BE2C (cell line): ENCODE measurements at regions not wholly inside any gene's neighbourhood (a gene's known extent, or its start where the extent isn't known, plus 50 kb on each side); places are given as distances from the start of the nearest gene placed in this dataset.

Source experiments
- DNase-seq: peaks from one replicate; pipeline ENCODE4 v3.0.0-alpha.2; 2020
- H3K27me3 ChIP-seq: fragments of 250-450 bp; sonication (Bioruptor Pico); 2 replicates; pipeline ENCODE4 v1.5.1; 2020; ENCODE audit warnings: mild to moderate bottlenecking
- H3K36me3 ChIP-seq: fragments of 250-450 bp; sonication (Bioruptor Pico); 2 replicates; pipeline ENCODE4 v1.5.1; 2020; ENCODE audit warnings: mild to moderate bottlenecking
- H3K4me1 ChIP-seq: fragments of 250-450 bp; sonication (Bioruptor Pico); 2 replicates; pipeline ENCODE4 v1.5.1; 2020
- H3K4me3 ChIP-seq: 2 replicates; pipeline ENCODE4 v1.5.1; 2011; ENCODE audit warnings: low read depth, low read length
- H3K9me3 ChIP-seq: fragments of 250-450 bp; sonication (Bioruptor Pico); 2 replicates; pipeline ENCODE4 v1.5.1; 2020
- TF ChIP-seq, protein P1 (sequence below): IDR thresholded peaks from 2 replicates; pipeline ENCODE4 v1.5.1; 2012; ENCODE audit warnings: mild to moderate bottlenecking, low read depth, low read length

DNA sequence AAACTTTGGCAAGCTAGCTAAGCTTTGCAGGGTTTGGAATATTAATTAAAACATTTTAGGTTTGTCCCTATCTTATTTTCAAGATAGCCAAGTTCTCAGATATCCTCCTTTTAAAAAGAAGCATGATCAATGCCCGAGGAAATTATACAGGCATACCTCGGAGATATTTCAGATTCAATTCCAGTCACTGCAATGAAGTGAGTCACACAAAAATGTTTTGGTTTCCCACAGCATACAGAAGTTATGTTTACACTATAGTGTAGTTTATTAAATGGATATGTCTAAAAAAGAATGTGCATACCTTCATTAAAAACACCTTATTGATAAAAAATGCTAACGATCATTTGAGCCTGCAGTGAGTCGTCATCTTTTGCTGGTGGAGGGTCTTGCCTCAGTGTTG, 382.9 kb upstream of the NPVF start:
- TF ChIP-seq, protein P1, sequence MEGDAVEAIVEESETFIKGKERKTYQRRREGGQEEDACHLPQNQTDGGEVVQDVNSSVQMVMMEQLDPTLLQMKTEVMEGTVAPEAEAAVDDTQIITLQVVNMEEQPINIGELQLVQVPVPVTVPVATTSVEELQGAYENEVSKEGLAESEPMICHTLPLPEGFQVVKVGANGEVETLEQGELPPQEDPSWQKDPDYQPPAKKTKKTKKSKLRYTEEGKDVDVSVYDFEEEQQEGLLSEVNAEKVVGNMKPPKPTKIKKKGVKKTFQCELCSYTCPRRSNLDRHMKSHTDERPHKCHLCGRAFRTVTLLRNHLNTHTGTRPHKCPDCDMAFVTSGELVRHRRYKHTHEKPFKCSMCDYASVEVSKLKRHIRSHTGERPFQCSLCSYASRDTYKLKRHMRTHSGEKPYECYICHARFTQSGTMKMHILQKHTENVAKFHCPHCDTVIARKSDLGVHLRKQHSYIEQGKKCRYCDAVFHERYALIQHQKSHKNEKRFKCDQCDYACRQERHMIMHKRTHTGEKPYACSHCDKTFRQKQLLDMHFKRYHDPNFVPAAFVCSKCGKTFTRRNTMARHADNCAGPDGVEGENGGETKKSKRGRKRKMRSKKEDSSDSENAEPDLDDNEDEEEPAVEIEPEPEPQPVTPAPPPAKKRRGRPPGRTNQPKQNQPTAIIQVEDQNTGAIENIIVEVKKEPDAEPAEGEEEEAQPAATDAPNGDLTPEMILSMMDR: no peak
- Histone ChIP-seq H3K27me3 (no peaks in the 10 kb centered on the region), H3K36me3 (no peaks in the 10 kb centered on the region), H3K4me3 (no peak overlapping the region), H3K4me1 (no peaks in the 10 kb centered on the region), H3K9me3 (peaks cover 8% of the 10 kb centered on the region)
- no peak for DNase-seq

GRCh38 chr7:25613912-25614311, 385.6 kb upstream of the NPVF start:
- H3K27me3 ChIP-seq: no peaks in the 10 kb centered on the region
- no peak overlapping the region for H3K4me3 ChIP-seq
- TF ChIP-seq, protein P1: no peak
- peaks cover 8% of the 10 kb centered on the region for H3K9me3 ChIP-seq
- no peak for DNase-seq
- H3K36me3 ChIP-seq: no peaks in the 10 kb centered on the region
- peaks cover 12% of the 10 kb centered on the region for H3K4me1 ChIP-seq

GRCh38 chr7:25614415-25614814, 386.1 kb upstream of the NPVF start:
- no peaks in the 10 kb centered on the region for H3K36me3 ChIP-seq
- DNase-seq: no peak
- H3K4me1 ChIP-seq: peaks cover 17% of the 10 kb centered on the region
- H3K4me3 ChIP-seq: no peak overlapping the region
- TF ChIP-seq, protein P1: no peak
- H3K9me3 ChIP-seq: peaks cover 8% of the 10 kb centered on the region
- H3K27me3 ChIP-seq: no peaks in the 10 kb centered on the region

DNA sequence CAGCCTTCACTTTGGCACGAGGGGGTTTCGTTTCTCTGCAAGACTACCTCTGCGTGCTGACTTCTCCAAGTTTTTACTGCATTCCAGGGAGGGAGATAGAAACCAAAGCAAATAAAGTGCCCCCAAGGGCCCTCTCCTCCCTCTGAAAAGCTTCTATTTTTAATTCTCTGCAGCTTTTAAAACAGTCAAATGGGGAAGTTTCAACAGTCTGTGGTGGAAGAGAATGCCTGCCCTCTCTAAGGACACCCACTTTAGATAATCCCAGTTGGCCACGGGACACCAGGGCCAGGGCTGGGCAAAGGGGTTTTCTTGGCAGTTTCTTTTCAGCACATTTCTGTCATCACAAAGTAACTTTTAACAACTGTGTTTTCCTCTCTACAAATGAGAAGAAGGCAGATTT, 386.7 kb upstream of the NPVF start:
- peaks cover 19% of the 10 kb centered on the region for H3K4me1 ChIP-seq
- no peak for DNase-seq
- H3K36me3 ChIP-seq: no peaks in the 10 kb centered on the region
- peaks cover 8% of the 10 kb centered on the region for H3K9me3 ChIP-seq
- H3K4me3 ChIP-seq: no peak overlapping the region
- TF ChIP-seq, protein P1: no peak
- no peaks in the 10 kb centered on the region for H3K27me3 ChIP-seq

GRCh38 chr7:25615593-25615992, 387.3 kb upstream of the NPVF start:
- Histone ChIP-seq H3K27me3 (no peaks in the 10 kb centered on the region), H3K36me3 (no peaks in the 10 kb centered on the region), H3K9me3 (peaks cover 8% of the 10 kb centered on the region), H3K4me1 (peaks cover 22% of the 10 kb centered on the region), H3K4me3 (no peak overlapping the region)
- TF ChIP-seq, protein P1: no peak
- no peak for DNase-seq

- peaks cover 26% of the 10 kb centered on the region for H3K4me1 ChIP-seq
- no peaks in the 10 kb centered on the region for H3K27me3 ChIP-seq
- no peak for DNase-seq
- no peaks in the 10 kb centered on the region for H3K36me3 ChIP-seq
- H3K4me3 ChIP-seq: no peak overlapping the region
- H3K9me3 ChIP-seq: peaks cover 6% of the 10 kb centered on the region
- TF ChIP-seq, protein P1: no peak
Measured at GRCh38 chr7:25617214-25617613, 388.9 kb upstream of the NPVF start.
